ENCODE measurements at regions not wholly inside any gene's neighbourhood (a gene's known extent, or its start where the extent isn't known, plus 50 kb on each side); places are given as distances from the start of the nearest gene placed in this dataset.

GRCh38 chr10:20726381-20726780 lies 170.7 kb downstream of the NEBL start:
- no peak overlapping the region for H3K4me3 ChIP-seq (ENCODE audit: low read depth, low read length)
- DNase-seq (ENCODE audit: low read depth), result no peak
- no peak for TF ChIP-seq CTCF (conservative IDR thresholded peaks at IDR 0.05; ENCODE audit: low read depth, low read length)

GRCh38 chr10:20714979-20715378 lies 182.1 kb downstream of the NEBL start:
- no peak for TF ChIP-seq CTCF (conservative IDR thresholded peaks at IDR 0.05; ENCODE audit: low read depth, low read length)
- DNase-seq (ENCODE audit: low read depth), result no peak
- H3K4me3 ChIP-seq (ENCODE audit: low read depth, low read length), result no peak overlapping the region

- TF ChIP-seq CTCF (conservative IDR thresholded peaks at IDR 0.05; ENCODE audit: low read depth, low read length), result no peak
- H3K4me3 ChIP-seq (ENCODE audit: low read depth, low read length), result no peak overlapping the region
- no peak for DNase-seq (ENCODE audit: low read depth)
Observed at GRCh38 chr10:20714518-20714917, 182.6 kb downstream of the NEBL start.

GRCh38 chr10:20713420-20713819 lies 183.7 kb downstream of the NEBL start:
- no peak for DNase-seq (ENCODE audit: low read depth)
- TF ChIP-seq CTCF (conservative IDR thresholded peaks at IDR 0.05; ENCODE audit: low read depth, low read length), result no peak
- no peak overlapping the region for H3K4me3 ChIP-seq (ENCODE audit: low read depth, low read length)

GRCh38 chr10:20712774-20713173 lies 184.3 kb downstream of the NEBL start:
- no peak for DNase-seq (ENCODE audit: low read depth)
- H3K4me3 ChIP-seq (ENCODE audit: low read depth, low read length), result no peak overlapping the region
- TF ChIP-seq CTCF (conservative IDR thresholded peaks at IDR 0.05; ENCODE audit: low read depth, low read length), result no peak

- DNase-seq (ENCODE audit: low read depth), result no peak
- TF ChIP-seq CTCF (conservative IDR thresholded peaks at IDR 0.05; ENCODE audit: low read depth, low read length), result no peak
- H3K4me3 ChIP-seq (ENCODE audit: low read depth, low read length), result no peak overlapping the region
Observed at GRCh38 chr10:20709708-20710107, 187.4 kb downstream of the NEBL start.

- no peak for TF ChIP-seq CTCF (conservative IDR thresholded peaks at IDR 0.05; ENCODE audit: low read depth, low read length)
- no peak overlapping the region for H3K4me3 ChIP-seq (ENCODE audit: low read depth, low read length)
- DNase-seq (ENCODE audit: low read depth), result no peak
Observed at GRCh38 chr10:20708305-20708704, 188.8 kb downstream of the NEBL start.
